ENCODE measurements at regions not wholly inside any gene's neighbourhood (a gene's known extent, or its start where the extent isn't known, plus 50 kb on each side); places are given as distances from the start of the nearest gene placed in this dataset.

GRCh38 chr10:78937800-78938694 lies 130.7 kb upstream of the ZMIZ1 start:
- no peaks in the 10 kb centered on the region for H3K4me1 Mint-ChIP-seq (ENCODE audit: low read depth)
- H3K9me3 Mint-ChIP-seq = peaks cover 2% of the 10 kb centered on the region
- intact Hi-C loops (cut with micrococcal nuclease) = loop anchor here (2.0 to 5.0 kb wide), 2 partner anchors 131 to 259 kb away; partner anchors contain the start of gene ZMIZ1
- H3K27ac Mint-ChIP-seq = no peak overlapping the region
- no peaks in the 10 kb centered on the region for H3K27me3 Mint-ChIP-seq (ENCODE audit: low read depth)
- no peak overlapping the region for H3K4me3 Mint-ChIP-seq
- no peaks in the 10 kb centered on the region for H3K36me3 Mint-ChIP-seq (ENCODE audit: low read depth)
- CTCF ChIA-PET = interaction anchor here (1.4 kb wide), 1 partner anchor 257 kb away, joined by 7 read pairs; no protein-coding TSS in a partner anchor
- peak; percentile 39 for DNase-seq

GRCh38 chr10:78938695-78939672 lies 129.8 kb upstream of the ZMIZ1 start:
- DNase-seq = no peak
- H3K9me3 Mint-ChIP-seq = peaks cover 2% of the 10 kb centered on the region
- intact Hi-C loops (cut with micrococcal nuclease) = loop anchor here (5.0 kb wide), 1 partner anchor 258 kb away; no protein-coding TSS in a partner anchor
- no peaks in the 10 kb centered on the region for H3K36me3 Mint-ChIP-seq (ENCODE audit: low read depth)
- H3K27ac Mint-ChIP-seq = no peak overlapping the region
- CTCF ChIA-PET = interaction anchor here (1.4 kb wide), 1 partner anchor 256 kb away, joined by 7 read pairs; no protein-coding TSS in a partner anchor
- no peaks in the 10 kb centered on the region for H3K27me3 Mint-ChIP-seq (ENCODE audit: low read depth)
- H3K4me3 Mint-ChIP-seq = no peak overlapping the region
- no peaks in the 10 kb centered on the region for H3K4me1 Mint-ChIP-seq (ENCODE audit: low read depth)

- H3K4me1 Mint-ChIP-seq (ENCODE audit: low read depth) = peaks cover 10% of the 10 kb centered on the region
- CTCF ChIA-PET = no interaction called here
- no peak overlapping the region for H3K4me3 Mint-ChIP-seq
- H3K27ac Mint-ChIP-seq = no peak overlapping the region
- H3K9me3 Mint-ChIP-seq = peaks cover 2% of the 10 kb centered on the region
- no peaks in the 10 kb centered on the region for H3K36me3 Mint-ChIP-seq (ENCODE audit: low read depth)
- intact Hi-C loops (cut with micrococcal nuclease) = no loop called here
- no peaks in the 10 kb centered on the region for H3K27me3 Mint-ChIP-seq (ENCODE audit: low read depth)
- no peak for DNase-seq
These were observed 126.7 kb upstream of the ZMIZ1 start for GRCh38 chr10:78942091-78942501.

GRCh38 chr10:78944723-78945312 lies 123.9 kb upstream of the ZMIZ1 start:
- CTCF ChIA-PET = interaction anchor here (0.7 to 4.7 kb wide), 3 partner anchors 23 to 898 kb away, joined by 3 to 20 read pairs (median 4); no protein-coding TSS in a partner anchor
- intact Hi-C loops (cut with micrococcal nuclease) = no loop called here
- H3K27ac Mint-ChIP-seq = no peak overlapping the region
- no peaks in the 10 kb centered on the region for H3K27me3 Mint-ChIP-seq (ENCODE audit: low read depth)
- peak; percentile 12 for DNase-seq
- peaks cover 2% of the 10 kb centered on the region for H3K9me3 Mint-ChIP-seq
- no peaks in the 10 kb centered on the region for H3K36me3 Mint-ChIP-seq (ENCODE audit: low read depth)
- H3K4me3 Mint-ChIP-seq = no peak overlapping the region
- H3K4me1 Mint-ChIP-seq (ENCODE audit: low read depth) = peaks cover 10% of the 10 kb centered on the region

GRCh38 chr10:78945838-78946237 lies 122.9 kb upstream of the ZMIZ1 start:
- no peak overlapping the region for H3K27ac Mint-ChIP-seq
- H3K9me3 Mint-ChIP-seq = peaks cover 2% of the 10 kb centered on the region
- no peak overlapping the region for H3K4me3 Mint-ChIP-seq
- no peak for DNase-seq
- intact Hi-C loops (cut with micrococcal nuclease) = no loop called here
- H3K36me3 Mint-ChIP-seq (ENCODE audit: low read depth) = no peaks in the 10 kb centered on the region
- peaks cover 10% of the 10 kb centered on the region for H3K4me1 Mint-ChIP-seq (ENCODE audit: low read depth)
- CTCF ChIA-PET = interaction anchor here (0.6 to 4.7 kb wide), 3 partner anchors 22 to 250 kb away, joined by 3 to 20 read pairs (median 4); no protein-coding TSS in a partner anchor
- H3K27me3 Mint-ChIP-seq (ENCODE audit: low read depth) = no peaks in the 10 kb centered on the region

- peaks cover 2% of the 10 kb centered on the region for H3K9me3 Mint-ChIP-seq
- H3K4me1 Mint-ChIP-seq (ENCODE audit: low read depth) = peaks cover 10% of the 10 kb centered on the region
- DNase-seq = no peak
- no peak overlapping the region for H3K4me3 Mint-ChIP-seq
- H3K36me3 Mint-ChIP-seq (ENCODE audit: low read depth) = no peaks in the 10 kb centered on the region
- H3K27me3 Mint-ChIP-seq (ENCODE audit: low read depth) = no peaks in the 10 kb centered on the region
- H3K27ac Mint-ChIP-seq = no peak overlapping the region
- CTCF ChIA-PET = interaction anchor here (0.9 to 4.7 kb wide), 4 partner anchors 28 to 248 kb away, joined by 3 to 20 read pairs (median 4); no protein-coding TSS in a partner anchor
- intact Hi-C loops (cut with micrococcal nuclease) = no loop called here
These were observed 121.5 kb upstream of the ZMIZ1 start for GRCh38 chr10:78947226-78947625.

GRCh38 chr10:78947733-78948132 lies 121.0 kb upstream of the ZMIZ1 start:
- CTCF ChIA-PET = interaction anchor here (0.9 to 4.7 kb wide), 4 partner anchors 27 to 248 kb away, joined by 3 to 20 read pairs (median 4); no protein-coding TSS in a partner anchor
- DNase-seq = no peak
- peaks cover 2% of the 10 kb centered on the region for H3K9me3 Mint-ChIP-seq

GRCh38 chr10:78948621-78949030 lies 120.1 kb upstream of the ZMIZ1 start:
- no peaks in the 10 kb centered on the region for H3K36me3 Mint-ChIP-seq (ENCODE audit: low read depth)
- H3K27me3 Mint-ChIP-seq (ENCODE audit: low read depth) = no peaks in the 10 kb centered on the region
- no peak overlapping the region for H3K27ac Mint-ChIP-seq
- peaks cover 10% of the 10 kb centered on the region for H3K4me1 Mint-ChIP-seq (ENCODE audit: low read depth)
- no peak for DNase-seq
- no peak overlapping the region for H3K4me3 Mint-ChIP-seq
- CTCF ChIA-PET = interaction anchor here (4.7 kb wide), 1 partner anchor 247 kb away, joined by 20 read pairs; no protein-coding TSS in a partner anchor
- no peaks in the 10 kb centered on the region for H3K9me3 Mint-ChIP-seq
- intact Hi-C loops (cut with micrococcal nuclease) = no loop called here

More at GRCh38 chr10:78947733-78948132, 121.0 kb upstream of the ZMIZ1 start:
- no peak overlapping the region for H3K4me3 Mint-ChIP-seq
- no peaks in the 10 kb centered on the region for H3K27me3 Mint-ChIP-seq (ENCODE audit: low read depth)
- intact Hi-C loops (cut with micrococcal nuclease) = no loop called here
- H3K27ac Mint-ChIP-seq = no peak overlapping the region
- peaks cover 10% of the 10 kb centered on the region for H3K4me1 Mint-ChIP-seq (ENCODE audit: low read depth)
- no peaks in the 10 kb centered on the region for H3K36me3 Mint-ChIP-seq (ENCODE audit: low read depth)

- Mint-ChIP-seq H3K4me1 (ENCODE audit: low read depth) (no peaks in the 10 kb centered on the region), H3K36me3 (ENCODE audit: low read depth) (no peaks in the 10 kb centered on the region), H3K9me3 (no peaks in the 10 kb centered on the region), H3K4me3 (no peak overlapping the region), H3K27ac (no peak overlapping the region), H3K27me3 (ENCODE audit: low read depth) (no peaks in the 10 kb centered on the region)
- CTCF ChIA-PET = no interaction called here
- no peak for DNase-seq
- intact Hi-C loops (cut with micrococcal nuclease) = no loop called here
These were observed 117.8 kb upstream of the ZMIZ1 start for GRCh38 chr10:78950656-78951587.

GRCh38 chr10:78952030-78952429 lies 116.7 kb upstream of the ZMIZ1 start:
- Mint-ChIP-seq H3K27ac (no peak overlapping the region), H3K27me3 (ENCODE audit: low read depth) (no peaks in the 10 kb centered on the region), H3K36me3 (ENCODE audit: low read depth) (no peaks in the 10 kb centered on the region), H3K4me3 (no peak overlapping the region), H3K4me1 (ENCODE audit: low read depth) (no peaks in the 10 kb centered on the region), H3K9me3 (no peaks in the 10 kb centered on the region)
- DNase-seq = no peak
- CTCF ChIA-PET = interaction anchor here (2.0 kb wide), 1 partner anchor 243 kb away, joined by 6 read pairs; no protein-coding TSS in a partner anchor
- intact Hi-C loops (cut with micrococcal nuclease) = no loop called here

GRCh38 chr10:78952686-78953085 lies 116.1 kb upstream of the ZMIZ1 start:
- intact Hi-C loops (cut with micrococcal nuclease) = no loop called here
- no peaks in the 10 kb centered on the region for H3K36me3 Mint-ChIP-seq (ENCODE audit: low read depth)
- H3K27ac Mint-ChIP-seq = no peak overlapping the region
- no peak overlapping the region for H3K4me3 Mint-ChIP-seq
- H3K9me3 Mint-ChIP-seq = no peaks in the 10 kb centered on the region
- CTCF ChIA-PET = interaction anchor here (2.0 kb wide), 1 partner anchor 242 kb away, joined by 6 read pairs; no protein-coding TSS in a partner anchor
- no peaks in the 10 kb centered on the region for H3K4me1 Mint-ChIP-seq (ENCODE audit: low read depth)
- no peak for DNase-seq
- H3K27me3 Mint-ChIP-seq (ENCODE audit: low read depth) = no peaks in the 10 kb centered on the region

All from activated naive CD4-positive, alpha-beta T cell treated with anti-CD3 and anti-CD28 coated beads for 36 hours (primary cell).